HG02759 (cell line): ENCODE measurements at regions not wholly inside any gene's neighbourhood (a gene's known extent, or its start where the extent isn't known, plus 50 kb on each side); places are given as distances from the start of the nearest gene placed in this dataset.

Experiments
- ATAC-seq: cut with Tn5 transposase; IDR thresholded peaks from one replicate; pipeline ENCODE4 v1.9.1; 2021; ENCODE audit warnings: mild to moderate bottlenecking, moderate library complexity; ENCODE audit not compliant: unreplicated experiment

DNA sequence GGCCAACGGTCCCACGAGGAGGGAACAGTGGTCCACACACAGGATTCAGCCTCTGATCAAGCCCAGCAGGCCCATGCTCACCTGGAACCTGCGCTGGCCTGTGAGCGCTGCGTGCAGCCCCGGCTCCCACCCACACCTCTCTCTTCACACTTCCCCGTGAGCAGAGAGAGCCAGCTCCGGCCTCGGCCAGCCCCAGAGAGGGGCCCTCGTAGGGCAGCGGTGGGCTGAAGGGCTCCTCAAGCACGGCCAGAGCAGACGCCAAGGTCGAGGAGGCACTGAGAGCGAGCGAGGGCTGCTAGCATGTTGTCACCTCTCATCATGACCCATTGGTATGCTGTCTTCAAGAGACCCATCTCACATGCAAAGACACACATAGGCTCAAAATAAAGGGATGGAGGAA, 83.0 kb upstream of the FMR1 start:
- ATAC-seq, result no peak

DNA sequence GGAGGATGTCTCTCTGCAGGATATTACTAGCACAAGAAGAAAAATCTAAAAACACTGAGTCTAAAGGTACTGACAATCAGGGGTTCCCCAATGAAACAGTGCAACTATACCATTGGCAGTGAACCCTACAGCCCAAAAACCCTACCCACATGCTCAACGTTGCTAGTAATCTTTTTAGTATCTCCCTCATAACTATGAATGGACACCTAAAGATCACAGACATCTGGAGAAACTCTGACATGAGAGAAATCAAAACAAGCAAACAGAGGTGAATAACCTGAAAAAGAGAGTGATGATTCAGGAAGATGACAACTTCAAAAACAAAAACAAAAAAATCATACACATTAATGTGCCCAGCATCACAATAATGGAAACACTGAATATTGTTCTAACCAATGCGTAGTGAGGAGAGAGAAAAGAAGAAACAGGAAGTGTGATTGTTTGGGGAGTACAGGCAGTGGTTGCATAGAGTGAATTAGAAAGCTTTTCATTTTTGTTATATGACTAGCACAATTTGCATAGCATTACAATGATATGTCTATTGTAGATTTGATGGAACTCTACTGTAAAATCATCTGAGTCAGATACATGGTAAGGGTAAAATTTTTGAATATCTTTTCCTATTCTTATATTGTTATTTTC, 78.9 kb upstream of the FMR1 start:
- peak; percentile 64 for ATAC-seq

- ATAC-seq, result no peak
Measured at GRCh38 chrX:147838465-147839131, 73.1 kb upstream of the FMR1 start.

DNA sequence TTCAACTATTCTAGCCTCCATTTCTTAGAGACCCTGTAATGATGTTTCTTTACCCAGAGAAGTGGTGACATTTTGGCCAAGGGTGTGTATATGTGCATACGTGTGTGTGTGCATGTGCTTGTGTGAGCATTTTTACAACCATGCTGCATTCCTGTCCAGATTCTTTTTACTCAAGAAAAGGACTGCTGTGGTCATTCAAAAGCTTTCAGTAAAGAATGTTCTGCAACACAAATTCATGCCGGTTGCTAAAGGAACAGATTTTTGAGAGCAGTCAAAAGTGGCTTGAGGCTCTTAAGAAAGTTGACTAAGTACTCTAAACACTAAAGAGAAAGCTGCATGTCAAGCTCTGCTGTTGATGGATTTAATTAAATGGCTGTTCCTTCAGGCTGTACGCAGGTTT, 65.0 kb upstream of the FMR1 start:
- no peak for ATAC-seq

DNA sequence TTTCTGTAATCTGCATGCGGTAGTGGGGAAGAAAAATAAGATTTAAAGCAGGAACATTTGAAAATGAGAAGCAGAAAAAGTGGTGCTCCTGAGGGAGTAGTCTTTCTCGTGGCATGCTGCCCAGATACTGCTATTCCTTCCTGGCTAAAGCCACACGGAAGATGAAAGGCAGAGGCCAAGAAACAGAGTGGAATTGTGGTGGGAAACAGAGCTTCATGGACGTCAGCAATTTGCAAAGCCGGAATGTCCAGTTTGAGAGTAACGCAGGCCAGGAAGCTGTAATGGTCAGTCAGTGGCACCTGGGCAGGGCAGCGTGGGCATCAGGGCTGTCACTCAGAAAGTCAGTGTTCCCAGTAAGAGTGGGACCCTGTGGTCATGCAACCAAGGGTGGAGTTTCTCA, 63.7 kb upstream of the FMR1 start:
- ATAC-seq, result no peak

GRCh38 chrX:147848543-147849443, 62.9 kb upstream of the FMR1 start:
- no peak for ATAC-seq

DNA sequence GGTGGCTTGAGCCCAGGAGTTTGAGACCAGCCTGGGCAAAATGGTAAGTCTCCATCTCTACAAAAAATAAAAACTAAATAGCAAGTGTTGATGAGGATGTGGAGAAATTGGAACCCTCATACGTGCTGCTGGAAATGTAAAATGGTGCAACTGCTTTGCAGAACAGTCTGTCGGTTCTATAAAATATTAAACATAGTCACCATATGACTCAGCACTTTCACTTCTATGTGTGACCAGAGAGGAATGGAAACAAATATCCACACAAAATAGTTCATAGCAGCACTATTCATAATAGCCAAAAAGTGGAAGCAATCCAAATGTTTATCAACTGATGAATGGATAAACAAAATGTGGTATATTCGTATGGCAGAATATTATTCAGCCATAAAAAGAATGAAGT, 60.8 kb upstream of the FMR1 start:
- ATAC-seq, result peak; percentile 80

GRCh38 chrX:147853701-147854100, 58.0 kb upstream of the FMR1 start:
- ATAC-seq, result no peak

DNA sequence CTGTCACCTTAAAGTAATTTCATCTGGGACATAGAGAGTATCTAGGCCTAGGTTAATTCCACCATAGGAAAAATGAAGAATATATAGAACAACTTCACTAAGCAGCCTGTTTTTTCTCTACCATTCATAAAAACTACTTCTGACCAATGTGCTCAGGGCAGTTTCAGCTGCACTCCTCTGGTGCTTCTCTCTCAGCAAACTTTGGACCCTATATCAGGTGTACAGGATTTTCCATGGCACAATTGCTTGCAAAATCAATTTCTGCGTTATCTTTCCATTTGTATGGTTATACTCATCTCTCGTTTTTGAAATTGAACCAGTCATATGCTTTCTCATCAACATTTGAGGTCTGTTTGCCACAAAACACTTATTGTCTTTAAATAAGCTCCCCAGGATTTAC, 52.1 kb upstream of the FMR1 start:
- ATAC-seq, result no peak
